GM19468 (cell line): ENCODE measurements at regions not wholly inside any gene's neighbourhood (a gene's known extent, or its start where the extent isn't known, plus 50 kb on each side); places are given as distances from the start of the nearest gene placed in this dataset.

Experiments used
- ATAC-seq: cut with Tn5 transposase; IDR thresholded peaks from one replicate; pipeline ENCODE4 v1.9.1; 2021; ENCODE audit warnings: mild to moderate bottlenecking, moderate library complexity, moderate number of reproducible peaks; ENCODE audit not compliant: unreplicated experiment; ENCODE audit errors: extremely low read depth

DNA sequence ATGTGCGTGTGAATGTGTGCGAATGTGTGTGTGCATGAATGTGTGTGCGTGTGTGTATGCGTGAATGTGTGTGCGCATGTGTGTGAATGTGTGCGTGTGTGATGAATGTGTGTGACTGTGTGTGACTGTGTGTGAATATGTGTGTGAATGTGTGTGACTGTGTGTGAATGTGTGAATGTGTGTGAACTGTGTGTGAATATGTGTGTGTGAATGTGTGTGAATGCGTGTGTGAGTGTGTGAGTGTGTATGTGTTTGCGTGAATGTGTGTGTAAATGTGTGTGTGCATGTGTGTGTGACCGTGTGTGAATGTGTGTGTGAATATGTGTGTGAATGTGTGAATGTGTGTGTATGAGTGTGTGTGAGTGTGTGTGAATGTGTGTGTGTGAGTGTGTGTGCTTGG is 1103.8 kb downstream of the TSN start:
- ATAC-seq, result no peak

DNA sequence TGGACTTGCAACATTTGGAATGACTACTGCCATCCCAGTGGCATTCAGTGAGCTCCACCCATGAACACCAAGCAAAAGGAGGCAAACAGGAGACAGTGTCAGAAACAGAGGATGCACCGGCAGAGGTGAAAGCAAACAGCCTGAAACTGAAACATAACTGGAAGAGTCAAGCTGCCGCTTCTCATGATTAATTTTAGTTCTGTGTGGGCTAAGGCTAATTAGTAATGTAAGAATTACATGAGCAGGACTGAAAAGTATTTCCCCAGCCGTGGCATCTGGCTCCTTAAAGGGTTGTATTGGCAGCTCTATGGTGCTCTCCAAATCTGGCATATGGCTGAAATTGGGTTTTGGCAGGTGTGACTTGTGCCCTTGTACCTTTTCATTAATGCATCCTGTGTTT is 1108.1 kb downstream of the TSN start:
- peak; percentile 62 for ATAC-seq

- ATAC-seq, result no peak
Observed at GRCh38 chr2:122864728-122865127, 1109.3 kb downstream of the TSN start.

- ATAC-seq, result no peak
Observed at GRCh38 chr2:122866095-122866494, 1110.6 kb downstream of the TSN start.

- ATAC-seq, result no peak
Observed at GRCh38 chr2:122867941-122868340, 1112.5 kb downstream of the TSN start.

GRCh38 chr2:122868646-122869275 is 1113.3 kb downstream of the TSN start:
- no peak for ATAC-seq

DNA sequence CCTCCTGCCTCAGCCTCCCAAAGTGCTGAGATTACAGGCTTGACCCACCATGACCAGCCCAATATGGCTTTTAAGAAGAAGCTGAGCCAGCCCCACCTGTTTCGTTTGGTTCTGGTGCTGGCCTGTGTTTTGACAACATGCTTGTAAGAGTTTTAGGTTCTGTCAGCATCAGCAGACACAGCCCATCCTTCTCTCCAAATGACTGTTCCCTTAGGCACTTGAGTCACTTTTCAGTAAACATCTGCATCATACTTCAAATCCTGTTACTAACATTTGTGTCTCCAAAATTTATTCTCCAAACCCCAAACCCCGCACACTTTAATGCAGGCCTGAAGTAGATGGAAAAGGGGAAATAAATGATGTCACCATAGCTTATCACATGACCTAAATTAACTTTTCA is 1118.5 kb downstream of the TSN start:
- no peak for ATAC-seq

GRCh38 chr2:122875091-122875865 is 1119.8 kb downstream of the TSN start:
- ATAC-seq, result no peak

DNA sequence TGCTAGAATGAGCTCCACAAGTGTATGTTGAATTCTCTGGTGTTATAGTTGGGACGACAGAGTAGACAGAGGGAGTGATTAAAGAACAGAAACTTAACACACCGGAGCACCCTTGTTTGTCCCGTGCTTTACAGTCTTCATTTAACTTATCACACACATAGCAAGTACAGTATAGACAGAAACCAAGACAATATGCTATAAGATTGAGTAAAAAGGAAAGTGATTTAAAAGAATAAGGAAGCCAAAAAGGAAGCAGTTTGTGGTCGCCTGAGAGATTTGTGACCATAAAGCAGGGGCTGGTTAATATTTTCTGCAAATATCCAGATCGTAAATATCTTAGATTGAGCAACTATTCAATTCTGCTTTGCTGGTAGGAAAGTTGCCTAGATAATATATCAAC is 1128.4 kb downstream of the TSN start:
- ATAC-seq, result no peak

DNA sequence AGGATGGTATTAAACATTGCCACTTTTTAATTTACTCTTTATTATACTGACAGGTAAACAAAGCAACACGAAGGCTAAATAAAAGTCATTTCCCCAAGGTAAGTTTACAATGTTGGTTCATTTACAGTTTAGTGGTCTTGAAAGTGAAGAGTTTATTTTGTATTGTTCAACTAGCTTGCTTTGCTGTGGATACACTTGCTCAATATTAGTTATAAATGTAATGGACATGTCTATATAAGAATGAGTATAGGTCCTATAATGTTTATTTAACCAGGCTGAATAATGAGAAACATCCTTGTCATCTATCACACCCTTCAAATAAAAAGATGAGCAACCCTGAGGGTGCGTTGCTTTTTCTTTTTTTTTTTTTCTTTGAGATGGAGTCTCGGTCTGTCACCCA is 1129.4 kb downstream of the TSN start:
- ATAC-seq, result no peak

- no peak for ATAC-seq
Observed at GRCh38 chr2:122885436-122885835, 1130.0 kb downstream of the TSN start.

GRCh38 chr2:122886479-122887145 is 1131.2 kb downstream of the TSN start:
- ATAC-seq, result no peak

DNA sequence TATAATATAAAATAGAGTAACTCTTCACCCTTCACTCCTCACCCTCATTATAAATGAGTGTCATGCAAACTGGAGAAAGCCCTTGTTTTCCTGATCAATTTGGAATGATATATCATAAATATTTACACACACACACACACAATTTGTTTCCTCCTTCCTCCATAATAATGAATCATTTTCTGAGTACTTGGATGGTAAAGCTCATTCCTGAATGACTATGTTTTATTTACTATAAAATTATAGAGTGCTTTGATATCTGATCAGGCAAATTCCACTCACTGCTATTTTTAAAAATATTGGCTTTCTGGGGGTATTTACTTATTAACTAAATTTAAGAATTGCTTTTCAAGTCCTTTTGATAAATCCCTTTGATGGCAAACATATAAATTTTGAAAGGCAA is 1125.5 kb upstream of the CNTNAP5 start:
- ATAC-seq, result no peak

DNA sequence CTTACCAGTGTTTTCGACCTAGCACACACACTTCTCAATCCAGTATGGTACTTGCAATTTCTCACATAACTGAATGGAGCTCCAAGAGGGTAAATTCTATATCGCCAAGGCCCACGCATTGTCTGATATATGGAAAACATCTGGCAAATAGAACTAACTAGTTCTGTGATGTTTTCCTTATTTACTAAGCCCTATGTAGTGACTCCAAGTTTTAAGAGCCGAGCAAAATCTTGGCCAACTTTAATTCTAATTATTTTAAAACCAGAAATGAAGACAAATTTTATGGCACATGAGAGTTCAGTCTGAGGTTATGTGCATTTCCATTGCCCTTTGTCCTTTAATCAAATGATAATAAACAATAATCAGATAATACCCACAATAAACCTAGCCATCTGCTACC is 1119.7 kb upstream of the CNTNAP5 start:
- no peak for ATAC-seq

DNA sequence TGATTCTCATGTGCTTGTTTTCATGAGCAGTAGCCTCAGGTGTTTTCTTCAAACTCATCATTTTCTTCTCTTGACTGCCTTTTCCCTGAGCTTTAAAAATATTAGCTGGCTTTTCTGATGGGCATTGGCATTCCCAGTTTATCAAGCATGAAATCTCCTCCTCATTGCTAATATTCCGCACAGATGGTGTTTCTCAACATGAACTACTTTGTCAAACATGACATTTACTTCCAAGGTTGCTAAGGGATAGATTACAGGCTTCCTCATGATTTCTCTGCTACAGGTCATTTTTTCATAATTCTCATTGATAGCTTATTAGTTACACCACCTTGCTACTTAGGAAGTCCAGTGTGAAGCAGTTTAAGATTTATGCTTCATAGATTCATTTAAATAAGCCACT is 1116.9 kb upstream of the CNTNAP5 start:
- ATAC-seq, result no peak

DNA sequence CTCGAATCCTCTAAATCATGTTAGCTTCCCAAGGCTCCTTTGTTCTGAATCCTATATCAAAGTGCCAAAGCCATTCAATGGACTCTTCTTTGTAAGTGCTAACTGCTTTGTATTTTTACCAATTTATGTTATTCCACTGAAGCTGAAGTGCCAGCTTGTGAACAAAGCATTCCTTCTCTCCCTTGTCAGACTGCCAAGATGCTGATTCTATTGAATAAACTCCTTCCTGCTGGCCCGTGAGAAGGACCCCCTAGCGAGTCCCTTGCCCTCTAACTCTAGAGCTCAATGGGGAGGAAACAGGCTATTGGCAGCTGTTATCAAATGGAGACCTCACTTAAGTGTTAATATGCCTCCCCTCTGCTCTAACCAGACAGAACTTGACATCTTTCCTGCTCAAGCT is 1097.9 kb upstream of the CNTNAP5 start:
- no peak for ATAC-seq

- no peak for ATAC-seq
Observed at GRCh38 chr2:122927710-122928557, 1097.2 kb upstream of the CNTNAP5 start.

DNA sequence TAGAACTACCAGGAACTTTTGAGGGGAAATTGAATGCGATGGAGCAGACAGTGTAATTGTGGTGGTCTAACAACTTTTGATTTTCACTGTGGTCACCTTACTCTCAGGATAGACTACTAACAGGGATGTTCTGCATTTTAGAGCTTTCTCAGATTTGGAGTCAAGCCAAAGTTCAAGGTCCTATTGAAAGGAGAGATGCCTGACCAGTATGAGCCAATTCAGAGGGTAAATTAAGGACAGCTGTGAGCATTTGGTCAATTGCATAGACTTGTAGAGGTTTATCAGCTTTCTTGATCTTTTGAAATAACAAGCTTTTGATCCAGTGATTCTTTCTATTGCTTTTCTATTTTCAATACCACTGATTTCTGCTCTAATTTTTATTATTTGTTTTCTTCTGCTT is 1095.7 kb upstream of the CNTNAP5 start:
- no peak for ATAC-seq

DNA sequence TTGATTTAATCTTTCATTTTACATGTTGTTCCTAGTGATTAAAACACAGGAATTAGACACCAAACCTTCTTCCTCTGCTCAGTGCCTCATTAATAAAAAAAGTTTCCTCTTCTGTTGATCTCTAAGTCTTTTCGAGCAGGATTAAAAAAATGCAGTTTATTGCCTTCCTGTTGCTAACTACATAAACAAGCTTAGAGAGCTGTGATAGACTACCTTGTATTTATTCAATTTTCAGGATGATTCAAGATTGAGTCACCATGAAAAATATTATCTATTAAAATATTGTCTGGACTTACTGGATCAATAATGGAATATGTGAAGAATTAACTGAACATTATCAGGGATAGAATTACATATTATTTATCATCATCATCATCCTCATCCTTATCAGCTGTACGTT is 1089.6 kb upstream of the CNTNAP5 start:
- ATAC-seq, result no peak

- no peak for ATAC-seq
Observed at GRCh38 chr2:122939796-122940195, 1085.3 kb upstream of the CNTNAP5 start.

DNA sequence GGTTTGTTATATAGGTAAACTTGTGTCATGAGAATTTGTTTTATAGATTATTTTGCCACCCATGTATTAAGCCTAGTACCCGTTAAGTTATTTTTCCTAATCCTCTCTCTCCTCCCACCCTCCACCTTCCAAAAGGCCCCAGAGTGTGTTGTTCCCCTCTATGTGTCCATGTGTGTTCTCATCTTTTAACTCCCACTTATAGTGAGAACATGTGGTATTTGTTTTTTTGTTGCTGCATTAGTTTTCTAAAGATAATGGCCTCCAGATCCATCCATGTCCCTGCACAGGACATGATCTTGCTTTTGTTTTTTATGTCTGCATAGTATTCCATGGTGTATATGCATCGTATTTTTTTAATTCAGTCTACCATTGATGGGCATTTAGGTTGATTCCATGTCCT is 1075.6 kb upstream of the CNTNAP5 start:
- no peak for ATAC-seq
